ENCODE measurements at regions not wholly inside any gene's neighbourhood (a gene's known extent, or its start where the extent isn't known, plus 50 kb on each side); places are given as distances from the start of the nearest gene placed in this dataset.

DNA sequence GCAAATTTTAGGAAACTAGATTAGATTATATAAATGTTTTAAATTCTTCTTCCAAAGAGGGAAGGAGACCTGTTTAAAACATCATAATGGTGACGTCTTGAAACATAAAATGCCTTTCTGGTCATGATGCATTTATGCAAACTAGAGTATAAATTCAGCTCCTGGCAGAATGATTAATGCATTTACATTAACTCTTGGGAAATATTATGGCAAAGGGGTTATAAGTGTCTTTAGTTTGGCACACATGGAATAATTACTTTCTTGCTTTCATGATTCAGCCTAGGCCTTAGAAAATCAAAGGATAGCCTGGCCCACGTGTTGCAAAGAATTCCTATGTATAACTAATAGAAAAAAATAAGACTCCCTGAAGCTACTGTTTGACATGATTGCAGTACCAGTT, 639.2 kb downstream of the RFPL4B start:
- no peak for TF ChIP-seq POLR2AphosphoS5 (IDR thresholded peaks at IDR 0.05)
- TF ChIP-seq, protein P1, sequence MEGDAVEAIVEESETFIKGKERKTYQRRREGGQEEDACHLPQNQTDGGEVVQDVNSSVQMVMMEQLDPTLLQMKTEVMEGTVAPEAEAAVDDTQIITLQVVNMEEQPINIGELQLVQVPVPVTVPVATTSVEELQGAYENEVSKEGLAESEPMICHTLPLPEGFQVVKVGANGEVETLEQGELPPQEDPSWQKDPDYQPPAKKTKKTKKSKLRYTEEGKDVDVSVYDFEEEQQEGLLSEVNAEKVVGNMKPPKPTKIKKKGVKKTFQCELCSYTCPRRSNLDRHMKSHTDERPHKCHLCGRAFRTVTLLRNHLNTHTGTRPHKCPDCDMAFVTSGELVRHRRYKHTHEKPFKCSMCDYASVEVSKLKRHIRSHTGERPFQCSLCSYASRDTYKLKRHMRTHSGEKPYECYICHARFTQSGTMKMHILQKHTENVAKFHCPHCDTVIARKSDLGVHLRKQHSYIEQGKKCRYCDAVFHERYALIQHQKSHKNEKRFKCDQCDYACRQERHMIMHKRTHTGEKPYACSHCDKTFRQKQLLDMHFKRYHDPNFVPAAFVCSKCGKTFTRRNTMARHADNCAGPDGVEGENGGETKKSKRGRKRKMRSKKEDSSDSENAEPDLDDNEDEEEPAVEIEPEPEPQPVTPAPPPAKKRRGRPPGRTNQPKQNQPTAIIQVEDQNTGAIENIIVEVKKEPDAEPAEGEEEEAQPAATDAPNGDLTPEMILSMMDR (IDR thresholded peaks at IDR 0.05), result no peak
